Stimulated activated effector memory CD8-positive, alpha-beta T cell treated with anti-CD3 and anti-CD28 coated beads, Interleukin-12 subunit alpha, Interleukin-12 subunit beta, amount 100 ng/mL, for 72 hours (primary cell): ENCODE measurements at regions not wholly inside any gene's neighbourhood (a gene's known extent, or its start where the extent isn't known, plus 50 kb on each side); places are given as distances from the start of the nearest gene placed in this dataset.

Experiments used
- ATAC-seq: fragments of 150-1000 bp; cut with Tn5 transposase; 2 replicates; pipeline ENCODE4 v1.10.0; 2021
- DNase-seq, 2 donors: peaks; one replicate each; pipeline ENCODE4 v3.0.0; 2021 to 2022; ENCODE audit warnings: low spot score in 2 of 2
- H3K27ac Mint-ChIP-seq: one replicate; pipeline ENCODE4 v1.8.0; 2022; ENCODE audit warnings: mild to moderate bottlenecking, mixed read lengths
- H3K36me3 Mint-ChIP-seq: one replicate; pipeline ENCODE4 v1.8.0; 2022; ENCODE audit warnings: mild to moderate bottlenecking, mixed read lengths
- H3K4me1 Mint-ChIP-seq: one replicate; pipeline ENCODE4 v1.8.0; 2022; ENCODE audit warnings: mixed read lengths
- H3K4me3 Mint-ChIP-seq: one replicate; pipeline ENCODE4 v1.8.0; 2022; ENCODE audit warnings: mild to moderate bottlenecking, mixed read lengths
- H3K9me3 Mint-ChIP-seq: one replicate; pipeline ENCODE4 v1.8.0; 2022; ENCODE audit warnings: mixed read lengths

DNA sequence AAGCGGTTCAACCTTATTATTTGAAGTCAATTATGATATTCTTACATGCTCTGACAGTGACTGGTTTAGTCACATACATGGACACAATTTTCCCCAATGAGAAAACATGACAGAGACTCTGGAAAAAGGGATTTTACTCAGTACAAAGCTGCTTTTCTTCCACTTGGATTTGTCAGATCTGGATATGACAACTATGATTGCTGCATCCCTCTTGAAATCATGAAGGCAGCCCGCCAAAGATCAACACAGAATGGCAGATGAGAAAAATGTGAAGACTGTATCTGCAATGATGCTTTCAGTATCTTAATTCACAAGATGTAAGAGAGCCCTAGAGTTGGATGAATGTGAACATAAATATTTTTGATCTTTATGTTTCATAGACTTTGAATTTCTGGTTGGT, 439.6 kb downstream of the CDH8 start:
- H3K9me3 Mint-ChIP-seq = peaks cover 10% of the 10 kb centered on the region
- H3K36me3 Mint-ChIP-seq = no peaks in the 10 kb centered on the region
- DNase-seq = no peak

DNA sequence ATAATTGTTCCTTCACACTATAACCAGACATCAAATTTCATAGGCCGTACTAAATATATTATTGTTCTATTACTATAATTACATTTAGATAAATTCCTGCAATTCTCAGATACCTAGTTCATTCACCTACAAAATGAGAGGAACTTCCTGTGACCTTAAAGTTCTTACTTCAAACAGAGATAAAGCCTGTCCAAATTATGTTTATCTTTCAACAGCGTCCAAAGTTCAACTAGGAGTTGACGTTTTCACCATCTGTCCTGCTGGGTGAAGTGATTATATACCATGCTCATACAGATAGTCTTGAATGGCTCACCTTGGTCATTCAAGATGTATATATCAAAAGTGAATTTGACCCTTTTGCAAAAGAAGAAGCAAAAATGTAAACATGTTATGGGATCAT, 440.6 kb downstream of the CDH8 start:
- ATAC-seq (no peak), DNase-seq (no peak)
- Mint-ChIP-seq H3K4me3 (no peak overlapping the region), H3K4me1 (no peaks in the 10 kb centered on the region), H3K9me3 (peaks cover 10% of the 10 kb centered on the region), H3K36me3 (no peaks in the 10 kb centered on the region), H3K27ac (no peak overlapping the region)

More for the DNA sequence above, 439.6 kb downstream of the CDH8 start:
- no peak overlapping the region for H3K4me3 Mint-ChIP-seq
- no peaks in the 10 kb centered on the region for H3K4me1 Mint-ChIP-seq
- no peak for ATAC-seq
- no peak overlapping the region for H3K27ac Mint-ChIP-seq

DNA sequence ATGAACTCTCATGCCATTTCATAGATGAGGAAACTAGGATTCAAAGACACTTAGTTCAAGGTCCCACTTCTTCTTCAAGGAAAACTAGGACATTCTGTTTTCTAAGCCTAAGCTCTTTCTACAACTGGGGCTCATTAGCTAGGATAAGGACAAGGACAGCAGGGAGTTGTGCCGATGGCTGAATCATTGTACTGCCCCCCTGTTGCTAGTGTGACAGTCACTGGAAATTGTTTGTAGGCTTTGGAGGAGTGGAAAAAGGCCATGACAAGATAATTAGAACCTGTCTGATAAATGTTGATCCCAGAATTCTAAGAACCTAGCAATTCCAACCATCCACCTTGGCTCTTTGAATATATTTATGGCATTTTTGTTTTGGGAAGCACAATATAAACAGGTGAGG, 445.7 kb downstream of the CDH8 start:
- ATAC-seq = no peak
- Mint-ChIP-seq H3K4me3 (no peak overlapping the region), H3K36me3 (no peaks in the 10 kb centered on the region), H3K9me3 (peaks cover 34% of the 10 kb centered on the region), H3K4me1 (no peaks in the 10 kb centered on the region), H3K27ac (no peak overlapping the region)
- no peak for DNase-seq

DNA sequence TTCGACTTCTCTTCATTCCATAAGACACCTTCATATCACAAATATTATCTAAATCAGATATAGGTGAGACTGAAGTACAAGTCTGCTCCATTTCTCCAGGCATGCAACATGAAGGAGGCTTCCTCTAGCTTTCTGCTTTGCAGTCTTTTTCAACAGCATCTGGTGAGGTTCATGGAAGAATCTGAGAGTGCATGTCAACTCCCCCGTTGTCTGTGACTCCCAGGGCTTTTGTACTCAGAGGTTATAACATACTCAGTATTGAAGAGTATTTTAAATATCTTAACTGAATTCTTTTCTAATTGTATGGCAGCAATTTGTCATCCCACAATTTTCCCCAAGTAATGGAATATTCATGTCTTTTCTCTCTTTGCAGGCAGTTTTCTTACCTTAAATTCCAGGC, 448.7 kb downstream of the CDH8 start:
- no peaks in the 10 kb centered on the region for H3K36me3 Mint-ChIP-seq
- peaks cover 40% of the 10 kb centered on the region for H3K9me3 Mint-ChIP-seq
- H3K27ac Mint-ChIP-seq = no peak overlapping the region
- DNase-seq = no peak
- H3K4me1 Mint-ChIP-seq = no peaks in the 10 kb centered on the region
- ATAC-seq = no peak
- H3K4me3 Mint-ChIP-seq = no peak overlapping the region

DNA sequence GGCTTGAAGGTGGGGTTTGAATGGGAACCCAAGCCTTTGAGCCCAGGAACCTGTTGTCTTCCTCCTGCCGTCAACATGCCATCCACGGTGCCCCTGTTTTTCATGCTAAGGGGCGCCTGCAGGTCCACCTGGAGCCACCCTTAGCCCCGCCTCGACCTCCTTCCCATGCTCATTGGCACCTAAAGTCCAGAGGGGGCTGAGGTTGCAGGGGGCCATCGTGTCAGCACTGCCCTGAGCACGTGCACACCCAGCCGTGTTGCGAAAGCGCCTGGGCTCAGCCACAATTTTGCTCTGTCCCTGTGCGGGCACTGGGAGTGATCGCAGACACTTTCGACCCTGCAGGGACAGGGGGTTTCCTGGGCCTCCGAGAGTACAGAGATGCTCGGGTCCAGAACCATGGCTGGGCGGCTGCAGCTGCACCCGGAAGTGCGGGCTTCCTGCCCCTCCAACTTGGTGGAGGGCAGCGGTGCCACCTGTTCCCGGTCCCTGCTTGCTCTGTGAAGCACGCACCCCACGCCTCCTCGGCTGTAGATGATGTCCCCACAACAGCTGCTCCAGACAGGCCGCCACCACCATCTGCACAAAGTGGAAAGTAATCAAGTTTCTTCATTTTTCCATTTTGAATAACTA, 454.7 kb downstream of the CDH8 start:
- Mint-ChIP-seq H3K4me3 (no peak overlapping the region), H3K4me1 (no peaks in the 10 kb centered on the region)
- ATAC-seq = no peak

DNA sequence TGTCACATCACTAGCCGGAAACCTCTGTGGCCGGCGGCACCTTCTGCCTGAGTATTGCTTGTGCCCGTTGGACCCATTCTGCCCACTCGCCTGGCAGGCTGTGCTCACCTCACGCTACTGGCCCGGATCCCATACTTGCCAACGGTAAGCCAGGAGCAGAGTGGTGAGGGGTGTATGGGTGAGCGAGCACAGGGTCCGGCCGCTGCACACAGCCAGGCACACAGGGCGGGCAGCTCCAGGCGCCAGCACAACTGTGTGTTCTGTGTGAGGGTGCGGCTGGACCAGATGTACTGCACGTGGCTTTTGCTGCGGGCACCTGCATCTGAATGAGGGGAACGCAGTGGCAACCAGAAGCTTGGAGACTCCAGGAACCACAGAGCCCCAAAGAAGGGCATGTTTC, 455.7 kb downstream of the CDH8 start:
- Mint-ChIP-seq H3K36me3 (no peaks in the 10 kb centered on the region), H3K27ac (no peak overlapping the region), H3K4me1 (no peaks in the 10 kb centered on the region), H3K9me3 (peaks cover 25% of the 10 kb centered on the region), H3K4me3 (no peak overlapping the region)
- ATAC-seq = no peak
- no peak for DNase-seq

More for the DNA sequence above, 454.7 kb downstream of the CDH8 start:
- Mint-ChIP-seq H3K27ac (no peak overlapping the region), H3K9me3 (peaks cover 20% of the 10 kb centered on the region), H3K36me3 (no peaks in the 10 kb centered on the region)
- DNase-seq = no peak

DNA sequence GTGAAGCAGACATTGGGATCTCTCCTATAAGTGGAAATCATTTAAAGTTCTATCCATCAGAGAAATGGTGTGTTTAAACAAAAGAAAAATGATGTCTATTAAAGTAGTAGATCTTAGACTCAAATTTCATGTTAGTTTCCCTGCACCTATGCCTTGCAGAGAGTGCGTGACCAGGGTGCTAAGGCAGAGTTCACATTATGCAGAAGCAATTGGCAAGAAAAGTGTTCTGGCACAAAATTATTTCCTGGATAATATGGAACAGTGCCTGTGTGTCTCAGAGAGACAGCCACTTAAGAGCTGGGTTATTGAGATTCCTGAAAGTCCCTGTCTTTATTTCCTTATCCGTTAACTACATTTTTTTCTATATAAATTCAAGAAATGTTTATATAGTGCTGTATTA, 457.0 kb downstream of the CDH8 start:
- no peaks in the 10 kb centered on the region for H3K4me1 Mint-ChIP-seq

DNA sequence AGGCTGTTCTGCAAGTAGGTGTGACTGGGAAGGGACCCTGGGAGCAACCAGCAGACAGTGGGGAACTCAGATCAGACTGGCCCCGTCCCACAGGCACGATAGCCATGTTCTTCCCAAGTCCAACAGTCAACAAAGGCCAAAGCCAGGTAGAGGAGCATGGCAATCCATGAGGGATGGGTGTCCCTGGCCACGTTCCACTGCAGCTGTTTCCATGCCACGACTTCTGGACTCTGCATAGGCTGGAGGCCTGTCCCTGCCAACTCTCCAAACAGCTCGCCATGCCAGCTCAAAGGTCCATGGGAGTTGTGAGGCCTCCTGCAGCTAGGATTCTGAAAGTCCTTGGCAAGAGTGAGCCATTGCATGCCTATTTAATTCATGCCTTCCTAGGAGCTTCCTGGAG, 459.8 kb downstream of the CDH8 start:
- Mint-ChIP-seq H3K36me3 (no peaks in the 10 kb centered on the region), H3K4me3 (no peak overlapping the region), H3K4me1 (no peaks in the 10 kb centered on the region), H3K27ac (no peak overlapping the region), H3K9me3 (peaks cover 36% of the 10 kb centered on the region)
- ATAC-seq (no peak), DNase-seq (no peak)

More for the DNA sequence above, 457.0 kb downstream of the CDH8 start:
- no peak overlapping the region for H3K27ac Mint-ChIP-seq
- H3K9me3 Mint-ChIP-seq = peaks cover 24% of the 10 kb centered on the region
- DNase-seq (no peak), ATAC-seq (no peak)
- H3K4me3 Mint-ChIP-seq = no peak overlapping the region
- no peaks in the 10 kb centered on the region for H3K36me3 Mint-ChIP-seq

DNA sequence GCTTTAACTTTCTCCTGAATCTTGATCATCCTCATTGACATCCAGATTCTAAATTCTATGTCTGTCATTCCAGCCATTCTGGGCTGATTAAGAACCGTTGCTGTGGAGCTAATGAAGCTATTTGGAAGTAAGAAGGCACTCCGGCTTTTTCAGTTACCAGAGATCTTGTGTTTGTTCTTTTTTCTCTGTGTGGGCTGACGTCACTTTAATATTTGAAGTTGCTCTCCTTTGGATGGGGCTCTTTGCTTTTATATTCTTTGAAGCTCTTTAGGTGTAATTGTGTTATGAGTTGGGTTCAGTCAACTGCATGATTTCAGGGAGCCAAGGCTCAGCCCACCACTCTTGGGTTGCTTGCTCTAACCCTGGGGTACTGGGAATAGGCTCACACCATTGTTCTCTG, 460.6 kb downstream of the CDH8 start:
- H3K27ac Mint-ChIP-seq = no peak overlapping the region
- no peak overlapping the region for H3K4me3 Mint-ChIP-seq
- DNase-seq (no peak), ATAC-seq (no peak)
- H3K9me3 Mint-ChIP-seq = peaks cover 40% of the 10 kb centered on the region
- no peaks in the 10 kb centered on the region for H3K4me1 Mint-ChIP-seq
- H3K36me3 Mint-ChIP-seq = no peaks in the 10 kb centered on the region

DNA sequence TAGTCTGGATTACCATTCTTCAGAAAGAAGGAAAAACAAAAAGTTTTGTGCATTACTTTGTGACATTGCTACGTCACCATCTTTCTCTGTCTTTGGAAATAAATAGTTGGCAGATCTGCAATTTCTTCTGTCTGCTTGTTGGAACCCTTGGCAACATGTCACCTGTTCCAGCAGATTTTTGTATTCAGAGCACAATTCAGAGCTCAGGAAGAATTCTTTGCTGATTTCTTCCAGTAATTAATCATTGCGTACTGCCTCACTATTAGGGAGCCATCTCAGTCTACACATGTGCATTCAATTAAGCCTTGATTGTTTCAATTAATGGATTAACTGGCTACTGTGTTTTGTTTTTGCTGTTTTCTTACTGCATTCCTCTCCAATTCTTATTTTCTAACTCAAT, 467.2 kb downstream of the CDH8 start:
- Mint-ChIP-seq H3K4me3 (no peak overlapping the region), H3K36me3 (no peaks in the 10 kb centered on the region), H3K9me3 (peaks cover 34% of the 10 kb centered on the region), H3K27ac (no peak overlapping the region), H3K4me1 (no peaks in the 10 kb centered on the region)
- no peak for DNase-seq
- ATAC-seq = no peak

DNA sequence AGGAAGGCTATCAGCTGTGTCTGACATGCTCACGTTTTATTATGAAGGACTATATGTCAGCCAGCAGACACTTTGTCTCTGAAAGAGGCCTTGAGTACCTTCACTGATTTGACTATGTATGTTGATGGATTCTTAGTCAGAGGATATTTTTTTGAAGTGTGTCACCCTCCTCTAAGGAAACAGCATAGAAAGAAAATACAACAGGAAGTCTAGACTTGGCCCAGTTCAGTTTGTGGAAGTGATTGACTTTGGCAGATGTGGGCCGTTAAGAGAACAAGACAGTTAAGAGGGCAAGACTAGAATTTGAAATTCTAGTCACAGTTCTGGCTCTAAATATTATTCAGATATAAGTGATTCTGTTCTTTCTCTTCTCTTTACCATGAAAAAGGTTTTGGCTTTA, 471.5 kb downstream of the CDH8 start:
- Mint-ChIP-seq H3K9me3 (peaks cover 27% of the 10 kb centered on the region), H3K4me3 (no peak overlapping the region), H3K4me1 (no peaks in the 10 kb centered on the region), H3K27ac (no peak overlapping the region), H3K36me3 (no peaks in the 10 kb centered on the region)
- no peak for DNase-seq
- ATAC-seq = no peak

DNA sequence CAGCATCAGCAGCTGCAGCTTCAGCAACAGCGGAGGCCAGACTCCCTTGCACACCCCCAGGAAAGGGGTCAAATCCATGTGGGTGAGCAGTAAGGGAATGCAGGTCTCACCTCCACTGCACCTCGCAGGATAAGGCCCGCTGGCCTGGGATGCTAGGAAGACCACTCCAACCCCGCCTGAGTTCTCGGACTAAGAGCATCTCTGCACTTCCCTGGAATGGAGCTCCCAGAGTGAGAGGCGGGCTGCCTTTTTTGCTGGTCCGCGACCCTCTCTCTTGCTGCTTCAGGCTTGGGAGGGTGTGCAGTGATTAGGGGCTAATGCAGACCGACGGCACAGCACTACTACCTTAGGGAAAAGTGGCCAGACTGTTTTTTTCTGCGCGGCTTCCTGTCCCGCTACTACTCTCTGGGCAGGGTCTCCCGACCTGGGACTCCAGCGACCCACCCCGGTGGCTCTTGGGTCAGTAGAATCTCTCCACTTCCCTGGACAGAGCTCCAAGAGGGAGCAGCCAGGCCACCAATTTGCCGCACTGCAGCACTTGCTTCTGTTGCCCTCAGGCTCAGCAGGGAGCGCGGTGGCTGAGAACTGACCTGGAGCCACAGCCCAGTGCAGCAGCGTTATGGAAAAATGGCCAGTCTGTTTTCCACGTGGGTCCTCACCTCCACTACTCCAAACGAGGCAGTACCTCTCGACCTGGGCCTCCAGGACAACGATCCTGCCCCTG, 480.4 kb downstream of the CDH8 start:
- H3K4me1 Mint-ChIP-seq = no peaks in the 10 kb centered on the region
- DNase-seq (no peak), ATAC-seq (no peak)
- no peak overlapping the region for H3K4me3 Mint-ChIP-seq
- H3K9me3 Mint-ChIP-seq = peaks cover 19% of the 10 kb centered on the region
- H3K36me3 Mint-ChIP-seq = no peaks in the 10 kb centered on the region
- H3K27ac Mint-ChIP-seq = no peak overlapping the region

DNA sequence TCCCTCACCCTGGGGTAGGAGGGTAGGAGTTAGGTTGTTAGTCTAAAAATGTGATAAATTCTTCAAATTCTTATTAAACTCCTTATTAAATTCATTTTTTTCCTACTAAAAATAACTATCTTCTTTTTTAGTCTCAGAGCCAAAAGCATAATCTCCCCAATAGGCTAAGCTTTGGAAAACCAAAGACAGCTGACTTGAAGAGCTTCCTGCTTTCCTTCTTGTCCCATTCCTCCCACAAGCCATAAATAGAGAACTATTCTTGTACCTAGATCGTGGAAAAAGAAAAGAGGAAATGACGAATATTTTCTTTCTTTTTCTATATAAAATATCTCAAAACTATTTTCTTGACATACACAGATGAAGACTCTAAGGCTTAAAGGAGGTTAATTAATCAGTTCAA, 486.9 kb downstream of the CDH8 start:
- Mint-ChIP-seq H3K36me3 (no peaks in the 10 kb centered on the region), H3K9me3 (peaks cover 19% of the 10 kb centered on the region), H3K27ac (no peak overlapping the region), H3K4me1 (no peaks in the 10 kb centered on the region), H3K4me3 (no peak overlapping the region)
- no peak for ATAC-seq
- DNase-seq = no peak

DNA sequence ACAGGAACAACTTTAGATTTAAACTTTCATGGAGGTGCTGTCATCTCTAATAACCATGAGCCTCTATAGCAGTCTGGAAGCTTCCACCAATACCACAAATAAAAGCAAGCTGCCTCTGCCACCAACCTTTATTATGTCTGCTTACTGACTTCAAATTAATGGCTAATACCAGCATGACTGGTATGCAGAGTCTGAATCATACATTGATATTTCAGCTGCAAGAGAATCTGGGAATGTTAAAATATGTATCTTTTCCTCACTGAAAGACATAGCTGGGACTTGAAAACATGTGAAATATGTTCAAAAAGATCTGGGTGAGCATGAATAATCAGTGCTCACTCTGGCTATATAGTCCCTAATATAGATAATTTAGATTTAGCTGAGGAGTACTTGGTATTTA, 488.6 kb downstream of the CDH8 start:
- ATAC-seq (no peak), DNase-seq (no peak)
- Mint-ChIP-seq H3K27ac (no peak overlapping the region), H3K4me3 (no peak overlapping the region), H3K4me1 (no peaks in the 10 kb centered on the region), H3K36me3 (no peaks in the 10 kb centered on the region), H3K9me3 (peaks cover 16% of the 10 kb centered on the region)

DNA sequence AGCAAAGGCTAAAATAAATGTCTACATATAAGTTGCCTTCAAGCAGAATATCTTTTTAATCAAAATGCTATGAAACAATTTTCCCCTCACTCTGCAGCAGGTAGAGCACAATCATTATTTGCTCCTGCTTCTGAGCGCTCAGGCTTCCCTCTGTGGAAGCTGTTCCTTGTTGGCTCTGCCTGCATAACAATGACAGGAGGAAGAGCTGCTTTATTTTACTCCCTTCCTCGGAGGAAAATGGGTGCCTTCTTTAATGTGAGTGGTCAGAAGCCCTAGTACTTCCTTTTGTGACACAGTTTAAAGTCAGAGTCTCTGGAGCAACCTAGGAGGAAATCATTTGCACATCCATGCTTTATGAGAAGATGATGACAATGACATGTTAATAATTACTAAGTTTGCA, 492.1 kb downstream of the CDH8 start:
- Mint-ChIP-seq H3K36me3 (no peaks in the 10 kb centered on the region), H3K27ac (no peak overlapping the region), H3K9me3 (peaks cover 13% of the 10 kb centered on the region), H3K4me3 (no peak overlapping the region), H3K4me1 (no peaks in the 10 kb centered on the region)
- ATAC-seq (no peak), DNase-seq (no peak)

DNA sequence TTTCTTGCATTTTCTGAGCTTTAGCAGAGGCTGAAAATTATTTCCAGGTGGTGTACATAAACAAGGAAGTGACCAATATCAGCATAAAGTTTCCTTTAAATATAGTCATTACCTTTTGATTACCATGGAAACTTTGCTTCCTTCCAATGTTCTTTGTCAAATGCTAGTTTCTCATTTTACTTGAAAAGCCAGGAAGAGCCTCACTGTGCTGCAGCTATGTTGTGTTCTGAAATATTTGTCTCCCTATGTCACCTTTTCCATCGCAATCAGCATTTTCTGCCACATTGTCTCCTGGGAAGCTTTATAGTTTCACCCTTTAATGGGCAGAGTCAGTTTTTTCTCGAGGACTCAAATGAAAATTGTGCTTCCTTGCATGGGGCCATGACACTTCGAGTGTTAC, 496.0 kb downstream of the CDH8 start:
- H3K4me3 Mint-ChIP-seq = no peak overlapping the region
- DNase-seq (no peak), ATAC-seq (no peak)
- peaks cover 26% of the 10 kb centered on the region for H3K9me3 Mint-ChIP-seq
- no peak overlapping the region for H3K27ac Mint-ChIP-seq
- no peaks in the 10 kb centered on the region for H3K4me1 Mint-ChIP-seq
- no peaks in the 10 kb centered on the region for H3K36me3 Mint-ChIP-seq
